ENCODE measurements at regions not wholly inside any gene's neighbourhood (a gene's known extent, or its start where the extent isn't known, plus 50 kb on each side); places are given as distances from the start of the nearest gene placed in this dataset.
A peak's percentile ranks its signal among the peaks of the same experiment; 100 is the strongest.
"Not testable (repeated sequence)": the region's sequence is repeated elsewhere in the genome, so short reads cannot be mapped to it uniquely, and the experiment has no call there.

DNA sequence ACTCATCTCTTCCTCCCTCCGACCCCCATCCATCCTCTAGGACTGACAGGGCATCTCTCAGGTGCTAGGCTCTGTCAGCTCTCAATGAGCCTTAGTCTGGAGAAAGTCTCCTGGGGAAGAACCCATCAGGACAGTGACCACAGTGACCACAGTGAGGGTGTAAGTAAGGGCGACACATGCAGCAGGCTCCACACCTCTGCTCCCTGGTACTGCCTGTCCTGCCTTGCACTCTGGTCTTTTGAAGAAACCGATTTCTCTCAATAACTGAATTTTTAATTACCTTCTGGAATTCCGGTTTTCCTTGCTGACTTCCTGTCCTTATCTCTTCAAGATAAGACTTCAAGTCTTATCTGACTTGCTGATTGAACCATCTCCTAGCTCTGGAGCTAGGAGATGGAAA, 190.2 kb downstream of the ACTR3B start:
- no peak for DNase-seq (ENCODE audit: low read depth)

DNA sequence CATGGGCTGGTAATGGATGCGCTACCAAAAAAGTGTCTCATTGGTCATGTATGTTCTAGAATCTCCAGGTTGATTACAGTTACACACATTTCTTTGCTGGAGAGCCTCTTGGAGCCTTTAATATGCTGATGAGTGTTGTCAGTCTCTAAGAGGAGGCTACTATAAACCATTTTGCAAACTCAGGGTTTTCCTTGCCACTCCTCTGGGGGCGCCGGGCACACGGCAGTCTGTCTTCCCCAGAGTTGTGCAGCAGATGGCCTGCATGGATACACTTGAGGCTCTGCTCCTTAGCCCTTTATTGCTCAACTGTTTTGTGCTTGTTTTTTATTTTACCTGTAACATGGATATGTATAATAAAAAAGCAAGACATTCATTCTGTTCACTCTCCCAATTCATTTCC, 196.5 kb downstream of the ACTR3B start:
- no peak for DNase-seq (ENCODE audit: low read depth)

DNA sequence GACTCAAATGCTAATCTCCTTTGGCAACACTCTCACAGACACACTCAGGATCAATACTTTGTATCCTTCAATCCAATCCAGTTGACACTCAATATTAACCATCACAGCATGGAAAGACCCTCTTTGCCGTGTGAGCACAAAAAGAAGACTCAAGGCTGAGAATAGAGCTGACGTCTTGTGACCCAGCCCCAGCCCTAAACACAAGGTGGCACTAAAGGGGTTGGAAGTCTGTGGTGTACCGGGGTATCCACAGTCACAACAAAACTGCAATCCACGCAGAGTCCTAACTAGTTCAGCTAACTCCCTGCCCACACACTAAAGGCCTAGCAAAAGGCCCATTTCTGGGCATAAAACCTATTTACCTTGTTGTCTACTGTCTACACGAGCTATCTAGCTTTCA, 200.1 kb downstream of the ACTR3B start:
- DNase-seq (ENCODE audit: low read depth): no peak

DNA sequence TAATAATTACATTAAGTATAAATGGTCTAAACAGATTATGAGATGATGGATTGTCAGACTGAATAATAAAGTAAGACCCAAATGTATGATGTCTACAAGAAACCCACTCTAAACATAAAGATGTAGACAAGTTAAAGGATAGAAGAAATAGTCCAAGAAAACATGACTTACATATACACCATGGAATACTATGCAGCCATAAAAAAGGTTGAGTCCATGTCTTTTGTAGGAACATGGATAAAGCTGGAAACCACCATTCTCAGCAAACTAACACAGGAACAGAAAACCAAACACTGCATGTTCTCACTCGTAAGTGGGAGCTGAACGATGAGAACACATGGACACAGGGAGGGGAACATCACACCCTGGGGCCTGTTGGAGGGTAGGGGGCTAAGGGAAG, 202.2 kb downstream of the ACTR3B start:
- not testable (repeated sequence) for DNase-seq (ENCODE audit: low read depth)

DNA sequence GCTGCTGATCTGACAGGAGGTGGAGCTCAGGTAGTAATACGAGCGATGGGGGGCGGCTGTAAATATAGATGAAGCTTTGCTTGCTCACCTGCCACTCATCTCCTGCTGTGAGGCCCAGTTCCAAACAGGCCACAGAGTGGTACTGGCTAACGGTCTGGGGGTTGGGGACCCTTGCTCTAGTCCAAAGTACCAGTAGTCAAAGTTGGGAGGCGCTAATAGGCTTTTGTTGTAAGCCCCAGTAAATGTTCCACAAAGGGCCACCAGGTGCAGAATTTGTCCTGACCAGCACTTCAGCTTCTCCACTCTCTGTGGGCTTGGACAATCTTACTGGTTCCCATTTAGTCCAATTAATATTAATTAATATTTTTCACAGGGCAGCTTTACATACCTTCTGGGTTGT, 206.6 kb downstream of the ACTR3B start:
- DNase-seq (ENCODE audit: low read depth): no peak

DNA sequence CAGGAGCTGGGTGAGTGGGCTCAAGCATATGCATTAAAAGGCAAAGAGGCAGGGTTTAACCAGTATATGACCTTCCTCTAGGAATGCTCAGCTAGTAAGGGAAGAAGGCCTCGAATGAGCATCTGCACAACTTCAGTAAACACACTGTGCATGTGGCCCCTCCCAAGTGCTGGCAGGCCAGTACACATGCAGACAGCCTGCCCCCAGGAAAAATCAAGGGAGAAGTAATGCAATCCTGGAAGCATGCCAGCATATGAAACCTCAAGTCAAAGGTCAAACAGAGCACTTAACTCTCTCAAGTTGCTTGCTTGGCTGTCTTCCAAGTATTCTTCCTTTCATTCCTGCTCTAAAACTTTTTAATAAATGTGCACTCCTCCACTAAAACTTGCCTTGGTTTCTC, 208.4 kb downstream of the ACTR3B start:
- peak; percentile 8 for DNase-seq (ENCODE audit: low read depth)

DNA sequence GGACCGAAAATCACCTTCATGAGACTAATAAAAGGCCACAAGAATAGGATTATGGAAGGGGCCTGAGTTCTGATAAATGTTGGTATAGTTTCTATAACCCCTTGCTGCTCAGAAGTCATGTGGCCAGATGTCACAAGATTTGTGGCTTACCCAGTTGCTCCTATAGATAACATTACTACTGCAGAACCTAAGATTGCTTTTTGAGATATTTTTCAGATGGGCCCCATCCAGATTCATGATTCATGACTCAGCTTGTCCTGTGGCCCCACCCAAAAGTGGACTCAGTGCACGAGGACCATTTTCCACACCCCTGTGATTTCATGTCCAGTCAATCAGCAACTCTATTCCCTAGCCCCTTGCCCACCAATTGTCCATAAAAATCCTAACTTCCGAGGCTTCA, 209.0 kb downstream of the ACTR3B start:
- DNase-seq (ENCODE audit: low read depth): no peak

DNA sequence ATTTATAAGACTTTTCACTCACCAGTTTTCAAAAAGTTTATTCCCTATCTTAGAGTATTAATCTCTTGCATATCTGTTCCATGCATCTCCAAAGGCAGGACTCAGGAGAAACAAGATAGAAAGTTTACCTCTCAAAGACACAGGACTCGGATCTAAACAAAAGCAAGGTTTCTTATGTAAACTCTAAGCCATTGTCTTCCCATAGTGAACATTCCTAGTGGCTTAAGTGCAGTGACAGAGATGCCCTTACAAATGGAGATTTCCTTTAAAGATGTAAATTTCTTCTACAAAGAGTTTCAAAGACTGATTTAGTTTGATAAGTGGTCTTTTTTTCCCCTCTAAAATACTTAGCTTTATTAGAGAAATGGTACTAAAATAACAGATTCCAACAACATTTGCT, 209.8 kb downstream of the ACTR3B start:
- DNase-seq (ENCODE audit: low read depth): no peak

DNA sequence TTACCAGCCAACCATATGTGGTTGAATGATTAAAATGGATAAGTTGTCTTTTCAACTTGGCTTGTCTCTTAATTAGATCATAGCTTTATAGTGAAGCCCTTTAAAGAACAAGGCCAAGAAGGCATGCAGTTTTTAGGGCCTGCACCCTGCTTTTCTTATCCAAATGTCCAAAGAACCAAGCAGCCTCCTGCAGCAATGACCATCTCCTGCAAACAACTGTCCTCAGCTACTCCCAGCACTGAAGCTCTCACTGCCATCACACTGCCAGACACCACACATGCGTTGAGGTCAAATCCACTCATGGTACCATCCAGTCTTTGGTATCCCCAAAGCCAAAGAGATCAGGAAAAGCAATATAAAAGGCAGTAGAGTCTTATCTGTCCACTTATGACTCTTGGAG, 210.3 kb downstream of the ACTR3B start:
- no peak for DNase-seq (ENCODE audit: low read depth)

DNA sequence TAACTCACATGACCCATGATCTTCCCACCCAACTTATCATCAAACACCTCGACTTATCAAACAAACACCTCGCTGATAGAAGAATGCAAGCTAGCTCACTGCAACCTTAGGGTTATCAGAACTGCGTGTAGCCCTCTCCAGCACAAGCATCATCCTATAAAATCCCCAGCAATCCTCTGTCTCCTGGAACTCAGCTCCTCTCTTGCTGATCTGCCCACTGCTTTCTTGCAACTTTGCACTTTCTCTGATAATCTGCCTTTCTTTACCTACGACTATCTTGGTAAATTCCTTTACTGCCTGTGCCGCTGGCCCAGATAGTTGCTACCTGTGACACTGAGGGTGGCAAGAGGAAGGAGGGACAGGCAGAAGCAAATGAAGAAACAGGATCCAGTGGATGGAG, 210.9 kb downstream of the ACTR3B start:
- DNase-seq (ENCODE audit: low read depth): no peak

DNA sequence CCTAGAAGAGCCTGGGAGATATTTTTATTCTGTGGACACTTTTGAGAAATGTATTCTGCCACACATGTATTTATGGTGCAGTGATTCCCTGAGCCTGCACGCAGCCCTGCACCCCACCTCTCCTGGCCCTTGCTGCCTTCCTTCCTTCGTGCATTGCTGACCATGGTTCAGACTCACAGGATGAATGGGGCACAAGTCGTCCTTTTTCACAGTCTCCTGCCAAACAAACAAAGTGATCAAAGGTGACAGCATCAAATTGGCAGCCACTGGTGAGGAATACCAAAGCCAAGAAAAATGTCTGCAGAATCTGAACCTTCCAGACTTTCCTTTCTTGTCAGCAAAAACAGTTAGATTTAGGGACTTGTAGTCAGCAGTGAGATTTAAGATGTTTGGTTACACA, 215.0 kb downstream of the ACTR3B start:
- DNase-seq (ENCODE audit: low read depth): no peak

DNA sequence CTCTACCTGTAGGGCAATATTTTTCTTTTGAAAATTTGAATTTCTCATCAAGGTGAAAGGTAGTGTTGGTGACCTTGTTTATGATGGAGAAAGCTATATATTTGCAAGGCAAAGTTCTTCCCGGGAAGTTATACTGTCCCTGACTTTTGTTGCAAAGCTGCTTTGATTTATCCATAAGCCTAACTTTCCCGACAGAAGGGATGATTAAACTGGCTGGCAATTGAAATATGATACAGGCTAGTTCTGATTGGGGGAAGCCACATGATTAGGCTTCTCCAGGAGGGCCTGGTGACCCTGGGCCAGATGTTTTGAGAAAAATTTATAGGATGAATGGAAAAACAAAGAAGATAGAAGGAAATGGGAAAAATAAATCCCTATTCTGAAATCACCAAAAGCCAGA, 215.5 kb downstream of the ACTR3B start:
- DNase-seq (ENCODE audit: low read depth): no peak

DNA sequence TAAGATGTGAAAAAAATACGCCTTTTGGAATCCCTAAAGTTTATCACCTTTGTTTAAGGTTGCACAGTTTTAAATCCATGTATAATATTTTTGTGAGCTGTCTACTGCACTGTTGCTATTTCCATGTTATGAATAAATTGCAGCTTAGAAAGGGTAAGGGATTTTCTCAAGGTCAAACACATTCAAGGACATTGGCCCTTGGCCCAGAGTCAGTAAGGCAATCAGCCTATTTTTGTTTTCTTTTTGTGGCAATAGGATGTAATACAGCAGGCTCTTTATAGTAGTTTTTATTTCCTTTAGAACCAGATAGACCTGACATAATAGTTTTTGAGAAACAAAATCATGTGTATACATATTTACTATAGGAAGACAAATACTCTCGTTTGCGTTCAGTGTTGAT, 219.8 kb downstream of the ACTR3B start:
- DNase-seq (ENCODE audit: low read depth): no peak

DNA sequence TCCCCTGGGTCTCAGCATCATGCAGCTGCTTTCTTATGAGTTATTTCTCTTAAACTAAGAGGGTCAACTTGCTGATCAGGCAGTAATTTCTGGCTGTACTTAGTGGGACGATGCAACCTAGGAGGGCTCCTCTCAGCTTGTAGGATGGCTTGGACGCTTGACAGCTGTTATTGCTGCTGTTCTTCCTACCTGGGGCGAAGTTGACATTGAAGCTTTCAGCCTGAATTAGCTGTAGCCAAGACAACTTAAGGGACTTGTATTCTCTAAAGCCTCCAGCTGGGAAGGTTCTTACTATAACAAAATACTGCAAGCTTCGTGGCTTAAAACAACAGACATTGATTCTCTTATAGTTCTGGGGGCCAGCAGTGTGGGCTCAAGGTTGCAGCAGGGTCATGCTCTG, 224.9 kb downstream of the ACTR3B start:
- DNase-seq (ENCODE audit: low read depth): no peak

DNA sequence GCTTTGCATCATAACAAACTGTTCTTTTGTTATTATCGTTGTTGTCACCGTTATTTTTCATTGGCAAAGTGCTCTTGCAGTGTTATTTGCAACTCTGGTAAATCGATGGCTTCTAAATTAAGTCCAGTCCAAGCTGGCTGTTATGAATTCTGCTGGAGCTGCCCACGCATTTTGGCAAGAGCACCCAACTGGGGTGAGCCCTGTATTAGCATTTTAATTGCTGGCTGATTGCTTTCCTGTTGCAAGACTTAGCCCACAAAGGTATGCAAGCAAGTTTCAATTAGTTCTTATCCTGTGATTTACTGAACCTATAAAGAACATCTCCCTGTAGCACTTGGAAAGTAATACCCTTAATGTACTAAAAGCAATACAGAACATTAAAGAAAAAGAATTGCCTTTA, 226.8 kb downstream of the ACTR3B start:
- DNase-seq (ENCODE audit: low read depth): peak; percentile 4

DNA sequence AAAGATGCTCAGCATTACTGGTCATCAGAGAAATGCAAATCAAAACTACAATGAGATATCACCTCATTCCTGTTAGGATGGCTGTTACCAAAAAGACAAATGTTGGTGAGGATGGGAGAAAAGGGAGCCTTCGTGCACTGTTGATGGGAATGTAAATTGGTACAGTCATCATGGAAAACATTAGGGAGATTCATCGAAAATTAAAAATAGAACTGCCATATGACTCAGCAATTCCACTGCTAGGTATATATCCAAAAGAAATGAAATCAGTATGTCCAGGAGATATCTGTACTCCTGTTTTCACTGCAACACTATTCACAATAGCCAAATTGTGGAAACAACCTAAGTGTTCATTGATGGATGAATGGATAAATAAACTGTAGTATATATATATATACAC, 228.1 kb downstream of the ACTR3B start:
- peak; percentile 50 for DNase-seq (ENCODE audit: low read depth)

DNA sequence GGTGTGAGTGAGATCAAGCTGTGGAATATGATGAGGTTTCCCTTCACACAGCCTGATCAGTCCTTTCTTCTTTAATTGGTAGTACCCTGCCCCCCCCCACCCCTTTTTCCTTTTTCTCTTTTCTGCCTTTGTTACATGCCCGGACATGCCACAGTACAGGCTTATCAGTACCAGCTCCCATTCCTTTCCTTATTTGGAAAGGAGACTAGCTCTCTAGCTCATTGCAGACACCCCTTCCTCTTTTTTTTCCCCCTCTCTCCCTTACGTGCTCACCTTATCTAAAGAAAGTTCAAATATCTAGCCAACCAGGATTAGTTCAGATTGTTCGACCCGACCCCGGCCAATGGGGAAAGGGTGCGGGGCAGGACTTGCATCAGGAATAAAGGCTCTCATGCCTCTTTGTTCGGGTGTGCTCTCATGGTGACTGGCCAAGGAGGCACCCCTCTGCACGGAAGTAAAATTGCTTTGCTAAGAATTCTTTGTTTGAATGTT, 230.4 kb downstream of the ACTR3B start:
- peak; percentile 46 for DNase-seq (ENCODE audit: low read depth)

DNA sequence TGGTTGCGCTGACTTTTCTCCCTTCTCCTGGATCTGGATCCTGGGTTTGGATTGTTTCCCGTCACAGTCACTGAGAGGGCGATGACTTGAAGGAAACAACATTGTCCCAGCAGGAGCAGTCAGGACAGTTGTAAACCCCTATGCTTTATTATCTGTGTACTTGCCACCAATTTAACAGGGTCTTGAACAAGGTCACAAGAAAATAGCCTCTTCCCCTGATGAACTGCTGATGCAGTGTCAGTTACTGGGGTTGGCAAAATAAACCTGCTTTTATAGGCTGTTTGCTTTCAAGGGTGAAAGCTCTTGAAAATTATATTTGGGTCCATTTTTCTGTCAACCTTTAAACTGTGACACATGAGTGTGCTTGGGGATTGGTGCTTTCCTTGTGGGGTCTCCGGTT, 238.9 kb downstream of the ACTR3B start:
- no peak for DNase-seq (ENCODE audit: low read depth)

DNA sequence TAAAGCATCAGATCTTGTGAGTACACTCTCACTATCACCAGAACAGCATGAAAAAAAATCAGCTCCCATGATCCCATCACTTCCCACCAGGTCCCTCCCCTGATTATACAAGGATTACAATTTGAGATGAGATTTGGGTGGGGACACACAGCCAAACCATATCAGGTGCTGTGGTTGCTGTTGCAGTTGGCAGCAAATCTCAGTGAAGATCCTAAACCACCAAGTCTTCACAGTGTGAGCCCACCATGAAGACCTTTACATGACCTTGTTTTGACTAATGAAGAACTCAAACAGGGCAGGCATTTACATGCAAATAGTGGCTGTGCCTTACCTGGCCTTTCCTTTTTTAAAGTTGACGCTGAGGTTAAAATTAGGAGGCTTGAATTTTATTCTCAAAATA, 242.6 kb downstream of the ACTR3B start:
- DNase-seq (ENCODE audit: low read depth): no peak

DNA sequence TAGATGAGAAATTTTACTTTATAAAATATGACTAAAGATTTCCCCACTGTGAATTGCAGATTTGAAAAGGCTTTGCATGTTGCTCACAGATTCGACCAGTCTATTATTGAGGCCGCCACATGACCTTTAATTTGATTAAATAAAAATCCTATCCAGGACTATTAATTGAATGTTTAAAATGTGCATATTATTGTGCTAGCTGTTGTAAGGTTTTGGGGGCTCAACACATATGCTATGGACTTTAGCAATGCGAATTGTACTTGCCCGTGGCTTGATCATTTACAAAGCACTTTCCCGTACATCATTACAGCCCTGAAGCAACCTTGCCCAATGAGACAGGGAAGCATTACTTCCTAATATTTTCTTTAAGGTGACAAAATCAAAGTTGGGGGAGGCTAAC, 243.0 kb downstream of the ACTR3B start:
- no peak for DNase-seq (ENCODE audit: low read depth)

DNA sequence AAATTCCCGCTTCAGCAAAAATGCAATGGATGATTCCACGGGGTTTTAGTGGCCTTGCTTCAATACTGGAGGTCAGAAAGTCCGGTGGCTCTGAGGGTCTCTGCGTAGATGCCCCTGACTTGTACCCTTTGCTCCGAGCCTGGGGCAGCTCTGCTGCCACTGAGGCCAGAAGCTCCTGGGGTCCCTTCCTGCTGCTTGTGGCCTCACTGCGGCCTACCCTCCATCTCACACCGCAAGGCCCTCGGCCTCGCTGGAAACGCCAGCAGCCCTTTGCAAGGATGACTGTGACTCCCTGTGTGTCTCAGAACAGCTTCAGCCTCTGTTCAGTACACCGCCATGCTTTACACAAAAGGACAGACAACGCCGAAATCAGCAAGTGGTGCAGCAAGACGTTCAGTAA, 244.8 kb downstream of the ACTR3B start:
- no peak for DNase-seq (ENCODE audit: low read depth)

DNA sequence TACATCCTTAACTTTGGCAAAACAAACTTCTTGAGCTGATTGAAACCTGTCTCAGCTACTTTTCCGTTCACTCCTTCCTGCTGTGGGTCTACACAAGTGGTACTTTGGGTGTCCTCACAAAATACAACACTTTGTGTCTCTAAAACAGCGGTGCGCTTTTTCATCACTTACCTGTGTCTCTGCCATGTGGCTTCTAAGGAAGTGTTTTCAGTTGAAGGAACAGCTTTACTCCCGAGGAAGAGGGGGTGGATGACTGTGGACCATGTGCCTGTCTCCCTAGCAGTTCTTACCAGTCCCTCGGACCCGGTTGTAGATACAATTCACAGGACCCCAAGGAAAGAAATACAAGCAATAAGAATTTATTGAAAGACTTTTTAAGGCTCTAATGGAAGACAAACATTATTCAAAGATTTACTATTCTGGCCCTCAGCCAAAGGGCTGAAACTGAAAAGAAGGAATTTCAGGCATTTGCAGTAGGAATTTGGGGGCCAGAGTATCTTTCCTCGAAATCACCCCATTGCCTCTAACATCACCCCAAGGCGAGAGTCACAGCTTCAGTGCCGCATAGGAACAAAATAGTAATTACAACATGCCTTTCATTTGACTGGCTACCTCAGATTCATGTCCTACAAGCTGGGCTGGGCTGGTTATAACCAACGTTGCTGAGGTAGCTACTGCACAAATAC, 246.3 kb downstream of the ACTR3B start:
- no peak for DNase-seq (ENCODE audit: low read depth)

DNA sequence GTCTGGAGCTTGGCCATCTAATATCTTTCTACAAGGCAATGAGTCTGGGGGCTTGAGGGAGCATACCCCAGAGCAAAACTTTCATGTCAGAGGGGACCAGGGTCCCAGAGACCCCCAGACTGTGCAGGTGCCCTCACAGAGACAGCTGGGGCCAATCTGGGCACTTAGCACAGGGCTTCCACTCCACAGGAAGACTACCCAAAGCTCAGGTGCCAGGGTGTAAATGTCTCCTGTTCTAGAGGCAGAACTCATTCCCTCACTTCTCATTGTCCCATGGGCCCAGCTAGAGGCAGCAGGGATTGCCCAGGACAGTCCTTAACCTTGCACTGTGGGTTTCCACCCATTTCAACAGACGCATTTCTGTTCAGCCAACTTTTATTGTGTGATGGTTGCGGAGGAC, 246.9 kb downstream of the ACTR3B start:
- no peak for DNase-seq (ENCODE audit: low read depth)

DNA sequence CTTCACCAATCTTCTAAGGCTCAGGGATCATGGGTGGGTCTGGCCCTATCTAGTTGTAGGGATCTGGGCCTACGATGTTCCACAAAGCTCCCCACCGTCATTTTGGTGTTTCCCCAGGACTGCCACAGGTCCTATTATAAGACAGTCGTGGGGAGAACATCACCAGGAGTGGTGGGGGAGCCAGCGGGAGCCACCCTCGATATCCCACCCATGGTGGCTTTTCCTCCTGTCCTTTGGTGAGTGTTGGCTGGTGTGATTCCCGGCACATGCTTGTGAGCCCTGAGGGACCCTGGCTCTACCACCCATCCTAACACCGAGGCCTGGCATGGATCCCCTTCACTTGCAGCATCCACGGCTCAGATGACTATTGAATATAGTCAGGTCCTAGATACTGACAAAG, 247.4 kb downstream of the ACTR3B start:
- DNase-seq (ENCODE audit: low read depth): no peak

DNA sequence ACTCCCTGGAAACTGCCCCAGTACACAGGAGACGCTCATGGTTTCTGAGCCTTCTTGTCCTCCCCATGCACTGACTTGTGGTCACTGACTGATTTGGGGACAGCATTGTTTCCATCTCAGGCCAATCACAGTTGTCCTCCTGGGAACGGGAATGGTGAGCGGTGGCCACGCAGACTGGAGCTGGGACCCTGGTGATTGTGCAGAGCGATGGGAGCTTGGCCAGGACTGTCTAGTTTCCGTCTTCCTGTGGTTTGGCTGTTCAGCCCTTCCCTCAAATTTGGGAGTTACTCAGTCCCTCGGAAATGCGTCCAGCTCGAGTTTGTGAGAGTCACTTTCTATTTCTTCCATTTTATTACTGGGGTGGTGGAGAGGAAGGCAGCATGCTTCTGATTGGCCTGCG, 250.9 kb downstream of the ACTR3B start:
- DNase-seq (ENCODE audit: low read depth): no peak

Measured in EH (cell line).